ENCODE measurements at regions not wholly inside any gene's neighbourhood (a gene's known extent, or its start where the extent isn't known, plus 50 kb on each side); places are given as distances from the start of the nearest gene placed in this dataset.

GRCh38 chr10:120285408-120285807, 171.6 kb upstream of the PLPP4 start:
- no peak for DNase-seq (ENCODE audit: low read depth in 3 of 3)

GRCh38 chr10:120286280-120286679, 170.7 kb upstream of the PLPP4 start:
- no peak for DNase-seq (ENCODE audit: low read depth in 3 of 3)

GRCh38 chr10:120300513-120300912, 156.5 kb upstream of the PLPP4 start:
- no peak for DNase-seq (ENCODE audit: low read depth in 3 of 3)

- no peak for DNase-seq (ENCODE audit: low read depth in 3 of 3)
Observed at GRCh38 chr10:120308589-120308988, 148.4 kb upstream of the PLPP4 start.

- DNase-seq (ENCODE audit: low read depth in 3 of 3): no peak
Observed at GRCh38 chr10:120313715-120314114, 143.3 kb upstream of the PLPP4 start.

GRCh38 chr10:120314442-120314841, 142.6 kb upstream of the PLPP4 start:
- no peak for DNase-seq (ENCODE audit: low read depth in 3 of 3)

GRCh38 chr10:120318862-120319261, 138.2 kb upstream of the PLPP4 start:
- no peak for DNase-seq (ENCODE audit: low read depth in 3 of 3)

- DNase-seq (ENCODE audit: low read depth in 3 of 3): no peak
Observed at GRCh38 chr10:120327675-120328074, 129.4 kb upstream of the PLPP4 start.

GRCh38 chr10:120328647-120329046, 128.4 kb upstream of the PLPP4 start:
- DNase-seq (ENCODE audit: low read depth in 3 of 3): no peak

- no peak for DNase-seq (ENCODE audit: low read depth in 3 of 3)
Observed at GRCh38 chr10:120335553-120335952, 121.5 kb upstream of the PLPP4 start.

GRCh38 chr10:120336306-120336910, 120.6 kb upstream of the PLPP4 start:
- no peak for DNase-seq (ENCODE audit: low read depth in 3 of 3)

- DNase-seq (ENCODE audit: low read depth in 3 of 3): peak; percentile 12 to 28 (median 16)
Observed at GRCh38 chr10:120336911-120337540, 120.0 kb upstream of the PLPP4 start.

GRCh38 chr10:120342115-120342714, 114.8 kb upstream of the PLPP4 start:
- no peak for DNase-seq (ENCODE audit: low read depth in 3 of 3)

GRCh38 chr10:120345186-120345585, 111.8 kb upstream of the PLPP4 start:
- DNase-seq (ENCODE audit: low read depth in 3 of 3): no peak

GRCh38 chr10:120347644-120348043, 109.4 kb upstream of the PLPP4 start:
- DNase-seq (ENCODE audit: low read depth in 3 of 3): no peak

GRCh38 chr10:120349069-120349468, 108.0 kb upstream of the PLPP4 start:
- no peak for DNase-seq (ENCODE audit: low read depth in 3 of 3)

GRCh38 chr10:120355425-120355824, 101.6 kb upstream of the PLPP4 start:
- no peak for DNase-seq (ENCODE audit: low read depth in 3 of 3)

- no peak for DNase-seq (ENCODE audit: low read depth in 3 of 3)
Observed at GRCh38 chr10:120360571-120360970, 96.5 kb upstream of the PLPP4 start.

- DNase-seq (ENCODE audit: low read depth in 3 of 3): no peak
Observed at GRCh38 chr10:120365872-120366271, 91.2 kb upstream of the PLPP4 start.

GRCh38 chr10:120367341-120367740, 89.7 kb upstream of the PLPP4 start:
- no peak for DNase-seq (ENCODE audit: low read depth in 3 of 3)

- no peak for DNase-seq (ENCODE audit: low read depth in 3 of 3)
Observed at GRCh38 chr10:120368338-120368737, 88.7 kb upstream of the PLPP4 start.

GRCh38 chr10:120368927-120369326, 88.1 kb upstream of the PLPP4 start:
- no peak for DNase-seq (ENCODE audit: low read depth in 3 of 3)

- no peak for DNase-seq (ENCODE audit: low read depth in 3 of 3)
Observed at GRCh38 chr10:120369856-120370276, 87.2 kb upstream of the PLPP4 start.

Data from stimulated activated CD4-positive, alpha-beta T cell treated with anti-CD3 and anti-CD28 coated beads, TNF-alpha, amount 100 ng/mL, for 4 hours (primary cell).